ENCODE measurements at regions not wholly inside any gene's neighbourhood (a gene's known extent, or its start where the extent isn't known, plus 50 kb on each side); places are given as distances from the start of the nearest gene placed in this dataset.

DNA sequence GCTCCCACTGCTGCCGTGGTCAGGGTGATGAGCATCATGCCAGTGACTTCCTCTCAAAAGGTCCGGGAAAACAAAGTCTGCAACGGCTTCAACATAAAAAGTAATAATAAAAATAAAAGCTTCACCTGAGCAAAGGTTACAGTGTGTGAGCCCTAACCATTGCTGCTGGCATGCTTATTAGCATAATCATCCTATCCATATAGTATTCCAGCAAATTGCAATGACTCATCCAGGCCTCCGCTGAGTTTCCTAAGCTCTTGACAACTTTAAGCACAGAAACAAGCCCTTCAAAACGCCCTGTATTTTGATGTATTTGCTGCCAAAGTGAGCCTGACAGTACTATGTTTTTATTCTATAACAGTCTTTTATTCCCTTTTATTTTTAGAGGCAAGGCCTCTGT is 100.5 kb downstream of the AASDH start:
- TF ChIP-seq GABPA (IDR thresholded peaks at IDR 0.05; ENCODE audit: low read depth) = no peak
- TF ChIP-seq, protein P1, sequence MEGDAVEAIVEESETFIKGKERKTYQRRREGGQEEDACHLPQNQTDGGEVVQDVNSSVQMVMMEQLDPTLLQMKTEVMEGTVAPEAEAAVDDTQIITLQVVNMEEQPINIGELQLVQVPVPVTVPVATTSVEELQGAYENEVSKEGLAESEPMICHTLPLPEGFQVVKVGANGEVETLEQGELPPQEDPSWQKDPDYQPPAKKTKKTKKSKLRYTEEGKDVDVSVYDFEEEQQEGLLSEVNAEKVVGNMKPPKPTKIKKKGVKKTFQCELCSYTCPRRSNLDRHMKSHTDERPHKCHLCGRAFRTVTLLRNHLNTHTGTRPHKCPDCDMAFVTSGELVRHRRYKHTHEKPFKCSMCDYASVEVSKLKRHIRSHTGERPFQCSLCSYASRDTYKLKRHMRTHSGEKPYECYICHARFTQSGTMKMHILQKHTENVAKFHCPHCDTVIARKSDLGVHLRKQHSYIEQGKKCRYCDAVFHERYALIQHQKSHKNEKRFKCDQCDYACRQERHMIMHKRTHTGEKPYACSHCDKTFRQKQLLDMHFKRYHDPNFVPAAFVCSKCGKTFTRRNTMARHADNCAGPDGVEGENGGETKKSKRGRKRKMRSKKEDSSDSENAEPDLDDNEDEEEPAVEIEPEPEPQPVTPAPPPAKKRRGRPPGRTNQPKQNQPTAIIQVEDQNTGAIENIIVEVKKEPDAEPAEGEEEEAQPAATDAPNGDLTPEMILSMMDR (IDR thresholded peaks at IDR 0.05; ENCODE audit: insufficient read depth, low read length) = no peak
- no peak for TF ChIP-seq SPI1 (IDR thresholded peaks at IDR 0.05; ENCODE audit: borderline replicate concordance, low read depth)
- TF ChIP-seq POLR2AphosphoS5 (IDR thresholded peaks at IDR 0.05; ENCODE audit: low read depth) = no peak
- TF ChIP-seq, protein P2, sequence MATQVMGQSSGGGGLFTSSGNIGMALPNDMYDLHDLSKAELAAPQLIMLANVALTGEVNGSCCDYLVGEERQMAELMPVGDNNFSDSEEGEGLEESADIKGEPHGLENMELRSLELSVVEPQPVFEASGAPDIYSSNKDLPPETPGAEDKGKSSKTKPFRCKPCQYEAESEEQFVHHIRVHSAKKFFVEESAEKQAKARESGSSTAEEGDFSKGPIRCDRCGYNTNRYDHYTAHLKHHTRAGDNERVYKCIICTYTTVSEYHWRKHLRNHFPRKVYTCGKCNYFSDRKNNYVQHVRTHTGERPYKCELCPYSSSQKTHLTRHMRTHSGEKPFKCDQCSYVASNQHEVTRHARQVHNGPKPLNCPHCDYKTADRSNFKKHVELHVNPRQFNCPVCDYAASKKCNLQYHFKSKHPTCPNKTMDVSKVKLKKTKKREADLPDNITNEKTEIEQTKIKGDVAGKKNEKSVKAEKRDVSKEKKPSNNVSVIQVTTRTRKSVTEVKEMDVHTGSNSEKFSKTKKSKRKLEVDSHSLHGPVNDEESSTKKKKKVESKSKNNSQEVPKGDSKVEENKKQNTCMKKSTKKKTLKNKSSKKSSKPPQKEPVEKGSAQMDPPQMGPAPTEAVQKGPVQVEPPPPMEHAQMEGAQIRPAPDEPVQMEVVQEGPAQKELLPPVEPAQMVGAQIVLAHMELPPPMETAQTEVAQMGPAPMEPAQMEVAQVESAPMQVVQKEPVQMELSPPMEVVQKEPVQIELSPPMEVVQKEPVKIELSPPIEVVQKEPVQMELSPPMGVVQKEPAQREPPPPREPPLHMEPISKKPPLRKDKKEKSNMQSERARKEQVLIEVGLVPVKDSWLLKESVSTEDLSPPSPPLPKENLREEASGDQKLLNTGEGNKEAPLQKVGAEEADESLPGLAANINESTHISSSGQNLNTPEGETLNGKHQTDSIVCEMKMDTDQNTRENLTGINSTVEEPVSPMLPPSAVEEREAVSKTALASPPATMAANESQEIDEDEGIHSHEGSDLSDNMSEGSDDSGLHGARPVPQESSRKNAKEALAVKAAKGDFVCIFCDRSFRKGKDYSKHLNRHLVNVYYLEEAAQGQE (IDR thresholded peaks at IDR 0.05; ENCODE audit: insufficient replicate concordance, low read depth) = no peak
